ENCODE measurements at regions not wholly inside any gene's neighbourhood (a gene's known extent, or its start where the extent isn't known, plus 50 kb on each side); places are given as distances from the start of the nearest gene placed in this dataset.
"Not testable (repeated sequence)": the region's sequence is repeated elsewhere in the genome, so short reads cannot be mapped to it uniquely, and the experiment has no call there.

- H3K36me3 Mint-ChIP-seq (ENCODE audit: low read depth, unreplicated experiment) = no peaks in the 10 kb centered on the region
- DNase-seq (ENCODE audit: low read depth) = no peak
- no peak overlapping the region for H3K9ac ChIP-seq (ENCODE audit: low read length)
- H3K4me1 Mint-ChIP-seq (ENCODE audit: low read depth, unreplicated experiment) = peaks cover 2% of the 10 kb centered on the region
- H3K27ac ChIP-seq (ENCODE audit: low read depth, low read length) = no peak overlapping the region
- no peak overlapping the region for H3K4me3 ChIP-seq (ENCODE audit: insufficient read depth, low read depth, low read length)
- H3K36me3 ChIP-seq (ENCODE audit: insufficient read depth, low read length) = no peaks in the 10 kb centered on the region
- H3K4me1 ChIP-seq (ENCODE audit: insufficient read depth, low read length) = no peaks in the 10 kb centered on the region
- peaks cover 2% of the 10 kb centered on the region for H3K9me3 Mint-ChIP-seq (ENCODE audit: unreplicated experiment)
- no peak overlapping the region for H3K4me3 Mint-ChIP-seq (ENCODE audit: unreplicated experiment)
- H3K27me3 Mint-ChIP-seq (ENCODE audit: low read depth, unreplicated experiment) = no peaks in the 10 kb centered on the region
- H2AFZ ChIP-seq (ENCODE audit: low read depth, low read length) = no peak overlapping the region
- FAIRE-seq = no peak
- H3K79me2 ChIP-seq (ENCODE audit: insufficient read depth, low read length) = no peaks in the 10 kb centered on the region
- H3K9me3 ChIP-seq (ENCODE audit: insufficient read depth, low read depth, low read length) = no peaks in the 10 kb centered on the region
- no peaks in the 10 kb centered on the region for H4K20me1 ChIP-seq (ENCODE audit: insufficient read depth, low read length)
- no peak overlapping the region for H3K4me2 ChIP-seq (ENCODE audit: low read length)
- no peak overlapping the region for H3K27ac Mint-ChIP-seq (ENCODE audit: unreplicated experiment)
- TF ChIP-seq EZH2 (IDR thresholded peaks at IDR 0.05; ENCODE audit: insufficient read depth, low read length) = no peak
- TF ChIP-seq CTCF (IDR thresholded peaks at IDR 0.05; ENCODE audit: insufficient read depth, low read depth, low read length) = no peak
- no peaks in the 10 kb centered on the region for H3K27me3 ChIP-seq (ENCODE audit: insufficient read depth, low read length)
Measured at GRCh38 chr6:15021074-15021473, 224.8 kb upstream of the JARID2 start.

- FAIRE-seq; H4K20me1 ChIP-seq (ENCODE audit: insufficient read depth, low read length); H3K79me2 ChIP-seq (ENCODE audit: insufficient read depth, low read length); H3K27ac ChIP-seq (ENCODE audit: low read depth, low read length); H3K9me3 ChIP-seq (ENCODE audit: insufficient read depth, low read depth, low read length); H3K27me3 Mint-ChIP-seq (ENCODE audit: low read depth, unreplicated experiment); H3K36me3 ChIP-seq (ENCODE audit: insufficient read depth, low read length); H3K36me3 Mint-ChIP-seq (ENCODE audit: low read depth, unreplicated experiment); DNase-seq (ENCODE audit: low read depth); H3K9ac ChIP-seq (ENCODE audit: low read length); H3K27ac Mint-ChIP-seq (ENCODE audit: unreplicated experiment); H3K4me1 Mint-ChIP-seq (ENCODE audit: low read depth, unreplicated experiment); H3K27me3 ChIP-seq (ENCODE audit: insufficient read depth, low read length); H3K4me1 ChIP-seq (ENCODE audit: insufficient read depth, low read length); H3K4me2 ChIP-seq (ENCODE audit: low read length); H3K4me3 ChIP-seq (ENCODE audit: insufficient read depth, low read depth, low read length); H2AFZ ChIP-seq (ENCODE audit: low read depth, low read length); H3K9me3 Mint-ChIP-seq (ENCODE audit: unreplicated experiment); H3K4me3 Mint-ChIP-seq (ENCODE audit: unreplicated experiment): not testable (repeated sequence)
Measured at GRCh38 chr6:15023018-15023417, 222.9 kb upstream of the JARID2 start.

- no peak overlapping the region for H3K4me2 ChIP-seq (ENCODE audit: low read length)
- H3K27ac ChIP-seq (ENCODE audit: low read depth, low read length) = no peak overlapping the region
- H3K27me3 ChIP-seq (ENCODE audit: insufficient read depth, low read length) = no peaks in the 10 kb centered on the region
- no peaks in the 10 kb centered on the region for H3K79me2 ChIP-seq (ENCODE audit: insufficient read depth, low read length)
- H3K4me1 ChIP-seq (ENCODE audit: insufficient read depth, low read length) = no peaks in the 10 kb centered on the region
- Mint-ChIP-seq H3K4me1 (ENCODE audit: low read depth, unreplicated experiment) (peaks cover 2% of the 10 kb centered on the region), H3K9me3 (ENCODE audit: unreplicated experiment) (peaks cover 2% of the 10 kb centered on the region), H3K36me3 (ENCODE audit: low read depth, unreplicated experiment) (no peaks in the 10 kb centered on the region), H3K27ac (ENCODE audit: unreplicated experiment) (no peak overlapping the region), H3K4me3 (ENCODE audit: unreplicated experiment) (no peak overlapping the region), H3K27me3 (ENCODE audit: low read depth, unreplicated experiment) (peaks cover 5% of the 10 kb centered on the region)
- H3K36me3 ChIP-seq (ENCODE audit: insufficient read depth, low read length) = no peaks in the 10 kb centered on the region
- FAIRE-seq (no peak), DNase-seq (ENCODE audit: low read depth) (no peak)
- no peaks in the 10 kb centered on the region for H3K9me3 ChIP-seq (ENCODE audit: insufficient read depth, low read depth, low read length)
- no peak overlapping the region for H2AFZ ChIP-seq (ENCODE audit: low read depth, low read length)
- H3K4me3 ChIP-seq (ENCODE audit: insufficient read depth, low read depth, low read length) = no peak overlapping the region
- H4K20me1 ChIP-seq (ENCODE audit: insufficient read depth, low read length) = no peaks in the 10 kb centered on the region
- no peak for TF ChIP-seq CTCF (IDR thresholded peaks at IDR 0.05; ENCODE audit: insufficient read depth, low read depth, low read length)
- no peak for TF ChIP-seq EZH2 (IDR thresholded peaks at IDR 0.05; ENCODE audit: insufficient read depth, low read length)
- no peak overlapping the region for H3K9ac ChIP-seq (ENCODE audit: low read length)
Measured at GRCh38 chr6:15023448-15023847, 222.4 kb upstream of the JARID2 start.
